HepG2 (cell line): ENCODE measurements at regions not wholly inside any gene's neighbourhood (a gene's known extent, or its start where the extent isn't known, plus 50 kb on each side); places are given as distances from the start of the nearest gene placed in this dataset.

Experiments used
- ATAC-seq: fragments of 200-7000 bp; cut with Tn5 transposase; 3 replicates; pipeline ENCODE4 v1.9.1; 2020; ENCODE audit warnings: mild to moderate bottlenecking, moderate library complexity
- BruUV-seq: library from RNA; stranded (reverse); fragments of 400-500 nt; replicated peaks from 2 replicates; lab custom pipeline; 2021; lab: Mats Ljungman, UMichigan
- CTCF ChIA-PET: fragments of 300-600 bp; formaldehyde crosslinking; extraction: SDS; loops from one replicate; lab custom pipeline; 2021; ENCODE audit warnings: low total read pairs, inconsistent platforms, low intra/inter-chr PET ratio; lab: Yijun Ruan, JAX
- POLR2A ChIA-PET: fragments of 350-600 bp; sonication (Branson Sonifier 250); formaldehyde crosslinking; loops from one replicate; lab custom pipeline; 2020; ENCODE audit warnings: antibody characterized with exemption, inconsistent platforms; lab: Yijun Ruan, JAX
- DNase-seq: peaks from one replicate; pipeline ENCODE4 v3.0.0-alpha.2; 2015; ENCODE audit warnings: low spot score
- FAIRE-seq: peaks from 3 replicates; lab custom pipeline; 2011; peaks lifted over from hg19 to GRCh38; lab: Jason Lieb, UNC
- H2AFZ ChIP-seq: one replicate; pipeline ENCODE4 v1.6.1; 2011; ENCODE audit warnings: low read length, inconsistent platforms
- H3K27ac ChIP-seq: fragments of 300-600 bp; 3 replicates; pipeline ENCODE4 v1.8.0; 2011; ENCODE audit warnings: mixed run types, mild to moderate bottlenecking, mixed read lengths, low read length, inconsistent platforms; ENCODE audit not compliant: insufficient read depth; ENCODE audit errors: extremely low read length
- H3K27me3 ChIP-seq, 2 experiments: fragments of 200-600 bp in 1 of 2; 2 replicates in 1 of 2; 3 replicates in 1 of 2; pipeline versions ENCODE4 v1.6.0 to v1.8.0; 2011; ENCODE audit warnings: low read length in 2 of 2, mild to moderate bottlenecking in 2 of 2, moderate library complexity in 2 of 2, inconsistent platforms in 1 of 2; ENCODE audit not compliant: insufficient read depth in 2 of 2, control insufficient read depth in 1 of 2
- H3K36me3 ChIP-seq, 2 experiments: fragments of 200-600 bp in 1 of 2; replicated peaks in 1 of 2; 2 replicates in 1 of 2; 3 replicates in 1 of 2; pipeline versions ENCODE4 v1.5.1 to v1.8.0; 2011; ENCODE audit warnings: low read length in 2 of 2, inconsistent platforms in 1 of 2; ENCODE audit not compliant: insufficient read depth in 2 of 2, control insufficient read depth in 1 of 2
- H3K4me1 ChIP-seq: 2 replicates; pipeline ENCODE4 v1.5.1; 2012; ENCODE audit warnings: low read length, inconsistent platforms; ENCODE audit not compliant: insufficient read depth
- H3K4me2 ChIP-seq: 2 replicates; pipeline ENCODE4 v1.6.0; 2011; ENCODE audit warnings: low read depth, low read length, inconsistent platforms
- H3K4me3 ChIP-seq, 3 experiments: fragments of 200-600 bp in 1 of 3; sonication (generic), shearing (Covaris generic) in 1 of 3; replicated peaks in 1 of 3; 2 replicates each; pipeline ENCODE4 v1.5.1; 2011 to 2016; ENCODE audit warnings: low read length in 3 of 3, inconsistent platforms in 2 of 3, low read depth in 2 of 3, mild to moderate bottlenecking in 2 of 3, control low read depth in 1 of 3, mixed read lengths in 1 of 3; ENCODE audit not compliant: insufficient read depth in 1 of 3
- H3K79me2 ChIP-seq: one replicate; pipeline ENCODE4 v1.6.1; 2011; ENCODE audit warnings: low read length, inconsistent platforms; ENCODE audit not compliant: insufficient read depth
- H3K9ac ChIP-seq: 2 replicates; pipeline ENCODE4 v1.6.0; 2011; ENCODE audit warnings: mild to moderate bottlenecking, low read depth, low read length, inconsistent platforms; ENCODE audit not compliant: insufficient read depth
- H3K9me3 ChIP-seq: 2 replicates; pipeline ENCODE4 v1.5.1; 2012; ENCODE audit warnings: mild to moderate bottlenecking, low read length
- H4K20me1 ChIP-seq: 2 replicates; pipeline ENCODE4 v1.6.0; 2011; ENCODE audit warnings: inconsistent platforms, mild to moderate bottlenecking, low read length, moderate library complexity; ENCODE audit not compliant: insufficient read depth
- BCL6 ChIP-seq: IDR thresholded peaks from 2 replicates; pipeline ENCODE4 v1.6.1; 2016; ENCODE audit warnings: missing genetic modification reagents, missing compliant biosample characterization
- BRCA1 ChIP-seq: sonication (generic); formaldehyde crosslinking; IDR thresholded peaks from 2 replicates; pipeline ENCODE4 v1.4.0; 2020; ENCODE audit warnings: missing genetic modification reagents
- CBX2 ChIP-seq, 2 experiments: fragments of 200-600 bp in 1 of 2; sonication (generic); formaldehyde crosslinking in 1 of 2; IDR thresholded peaks; 2 replicates each; pipeline versions ENCODE4 v1.7.0 to v1.8.1; 2018 to 2022; ENCODE audit warnings: low read depth in 2 of 2, low read length in 1 of 2, mild to moderate bottlenecking in 1 of 2, missing genetic modification reagents in 1 of 2
- DPF2 ChIP-seq: sonication (generic); formaldehyde crosslinking; IDR thresholded peaks from 2 replicates; pipeline ENCODE4 v1.4.0; 2020; ENCODE audit warnings: mild to moderate bottlenecking, low read depth, missing genetic modification reagents, borderline replicate concordance
- KLF16 ChIP-seq, 2 experiments: sonication (generic) in 1 of 2; formaldehyde crosslinking in 1 of 2; IDR thresholded peaks; 2 replicates each; pipeline versions ENCODE4 v1.6.1 to v1.8.0; 2016 to 2023; ENCODE audit warnings: missing genetic modification reagents in 2 of 2, missing compliant biosample characterization in 1 of 2
- MEF2D ChIP-seq: sonication (generic); formaldehyde crosslinking; IDR thresholded peaks from 2 replicates; pipeline ENCODE4 v1.5.1; 2020; ENCODE audit warnings: mild to moderate bottlenecking, missing genetic modification reagents
- MYNN ChIP-seq: sonication (generic); formaldehyde crosslinking; IDR thresholded peaks from 2 replicates; pipeline ENCODE4 v1.4.0; 2020; ENCODE audit warnings: mild to moderate bottlenecking, low read depth, missing genetic modification reagents
- RBAK ChIP-seq: sonication (generic); formaldehyde crosslinking; IDR thresholded peaks from 2 replicates; pipeline ENCODE4 v1.5.1; 2020; ENCODE audit warnings: mild to moderate bottlenecking, missing genetic modification reagents
- STAG1 ChIP-seq: sonication (generic); formaldehyde crosslinking; IDR thresholded peaks from 2 replicates; pipeline ENCODE4 v1.4.0; 2020; ENCODE audit warnings: missing genetic modification reagents
- TBL1XR1 ChIP-seq: fragments of 150-350 bp; IDR thresholded peaks from 2 replicates; pipeline ENCODE4 v1.6.1; 2014; ENCODE audit warnings: borderline replicate concordance, low read length; ENCODE audit not compliant: partially characterized antibody
- TGIF2 ChIP-seq: IDR thresholded peaks from 2 replicates; pipeline ENCODE4 v1.6.1; 2016; ENCODE audit warnings: control low read depth, missing compliant biosample characterization
- YEATS4 ChIP-seq: sonication (generic); formaldehyde crosslinking; IDR thresholded peaks from 2 replicates; pipeline ENCODE4 v1.4.0; 2020; ENCODE audit warnings: missing genetic modification reagents, borderline replicate concordance
- ZNF331 ChIP-seq: sonication (generic); formaldehyde crosslinking; IDR thresholded peaks from 2 replicates; pipeline ENCODE4 v1.4.0; 2020; ENCODE audit warnings: missing genetic modification reagents
- ZNF713 ChIP-seq: sonication (generic); formaldehyde crosslinking; IDR thresholded peaks from 2 replicates; pipeline ENCODE4 v1.4.0; 2020; ENCODE audit warnings: mild to moderate bottlenecking, missing genetic modification reagents
- WGBS: methylation state at CpG from one replicate; pipeline ENCODE4 v1.1.6; 2017; ENCODE audit warnings: low lambda C conversion rate; 5-methylcytosine and 5-hydroxymethylcytosine counted together
- in situ Hi-C: cut with HindIII; loops from 2 replicates; pipeline ENCODE4 v1.10.0; 2017; ENCODE audit warnings: low pct_unique_long_range_greater_than_20kb; ENCODE audit not compliant: extremely low pct_ligation_motif_present
- intact Hi-C: fragments of 100-400 bp; cut with micrococcal nuclease; formaldehyde crosslinking; loops from one replicate; pipeline ENCODE4 v1.10.0; 2022; ENCODE audit not compliant: unreplicated experiment
- TF ChIP-seq, protein P1 (sequence below): sonication (generic); formaldehyde crosslinking; IDR thresholded peaks from 2 replicates; pipeline ENCODE4 v1.4.0; 2020; ENCODE audit warnings: missing genetic modification reagents
- TF ChIP-seq, protein P2 (sequence below): fragments of 450-650 bp; IDR thresholded peaks from 2 replicates; pipeline ENCODE4 v1.6.1; 2017
- TF ChIP-seq, protein P3 (sequence below): sonication (generic); formaldehyde crosslinking; IDR thresholded peaks from 2 replicates; pipeline ENCODE4 v1.8.1; 2023; ENCODE audit warnings: mild to moderate bottlenecking, moderate library complexity, missing genetic modification reagents

DNA sequence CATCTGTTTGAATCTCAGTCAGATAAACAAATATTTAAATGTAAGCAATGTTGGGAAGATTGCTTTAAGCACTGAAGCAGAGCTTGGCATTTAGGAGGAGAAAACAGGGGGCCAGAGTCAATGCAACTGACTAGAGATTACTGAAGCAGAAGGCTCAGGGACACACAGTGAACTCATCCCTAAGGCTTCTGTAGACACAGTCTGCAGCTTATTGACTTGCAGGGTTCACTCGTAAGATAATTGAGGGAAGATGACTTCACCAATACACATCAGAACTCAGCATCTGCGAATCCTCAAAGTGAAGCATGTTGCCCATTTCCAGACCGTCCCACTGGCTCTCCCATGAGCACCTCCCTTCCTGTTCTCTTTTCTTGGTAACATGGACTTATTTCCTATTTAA, 363.4 kb upstream of the PFKP start:
- no peaks in the 10 kb centered on the region; a peak in 1 of 5 replicates for H3K27me3 ChIP-seq
- WGBS, result 2% methylated on average over 2 of the region's 3 CpGs
- in situ Hi-C loops (no loop called here), intact Hi-C loops (no loop called here)
- DNase-seq (no peak), ATAC-seq (no peak), FAIRE-seq (no peak)
- no peaks in the 10 kb centered on the region for H4K20me1 ChIP-seq
- peaks cover 5% of the 10 kb centered on the region for H3K9me3 ChIP-seq
- POLR2A ChIA-PET, result no interaction called here
- no peaks in the 10 kb centered on the region for H3K36me3 ChIP-seq
- no peaks in the 10 kb centered on the region for H3K79me2 ChIP-seq
- H2AFZ ChIP-seq, result no peak overlapping the region
- BruUV-seq, result no TSS peak
- no peak overlapping the region for H3K4me3 ChIP-seq
- no peak overlapping the region for H3K27ac ChIP-seq
- CTCF ChIA-PET, result no interaction called here
- no peak overlapping the region for H3K4me2 ChIP-seq
- no peak for TF ChIP-seq YEATS4 (CRISPR knock-in tag)
- no peak for TF ChIP-seq KLF16 (CRISPR knock-in tag; IDR thresholded peaks at IDR 0.05)
- TF ChIP-seq CBX2 (IDR thresholded peaks at IDR 0.05; ENCODE audit: low read depth, low read length), result no peak
- no peak for TF ChIP-seq CBX2 (CRISPR knock-in tag; IDR thresholded peaks at IDR 0.05; ENCODE audit: low read depth)
- TF ChIP-seq, protein P1, sequence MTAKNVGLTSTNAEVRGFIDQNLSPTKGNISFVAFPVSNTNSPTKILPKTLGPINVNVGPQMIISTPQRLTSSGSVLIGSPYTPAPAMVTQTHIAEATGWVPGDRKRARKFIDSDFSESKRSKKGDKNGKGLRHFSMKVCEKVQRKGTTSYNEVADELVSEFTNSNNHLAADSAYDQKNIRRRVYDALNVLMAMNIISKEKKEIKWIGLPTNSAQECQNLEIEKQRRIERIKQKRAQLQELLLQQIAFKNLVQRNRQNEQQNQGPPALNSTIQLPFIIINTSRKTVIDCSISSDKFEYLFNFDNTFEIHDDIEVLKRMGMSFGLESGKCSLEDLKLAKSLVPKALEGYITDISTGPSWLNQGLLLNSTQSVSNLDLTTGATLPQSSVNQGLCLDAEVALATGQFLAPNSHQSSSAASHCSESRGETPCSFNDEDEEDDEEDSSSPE (CRISPR knock-in tag), result no peak
- no peak for TF ChIP-seq STAG1 (CRISPR knock-in tag)
- no peak for TF ChIP-seq BCL6
- TF ChIP-seq TGIF2, result no peak
- no peak for TF ChIP-seq ZNF331 (CRISPR knock-in tag)
- no peak for TF ChIP-seq BRCA1 (CRISPR knock-in tag)
- no peak for TF ChIP-seq ZNF713
- no peak for TF ChIP-seq TBL1XR1
- TF ChIP-seq RBAK (CRISPR knock-in tag), result no peak
- TF ChIP-seq MYNN (CRISPR knock-in tag), result no peak
- no peak for TF ChIP-seq MEF2D (CRISPR knock-in tag)
- TF ChIP-seq, protein P2, sequence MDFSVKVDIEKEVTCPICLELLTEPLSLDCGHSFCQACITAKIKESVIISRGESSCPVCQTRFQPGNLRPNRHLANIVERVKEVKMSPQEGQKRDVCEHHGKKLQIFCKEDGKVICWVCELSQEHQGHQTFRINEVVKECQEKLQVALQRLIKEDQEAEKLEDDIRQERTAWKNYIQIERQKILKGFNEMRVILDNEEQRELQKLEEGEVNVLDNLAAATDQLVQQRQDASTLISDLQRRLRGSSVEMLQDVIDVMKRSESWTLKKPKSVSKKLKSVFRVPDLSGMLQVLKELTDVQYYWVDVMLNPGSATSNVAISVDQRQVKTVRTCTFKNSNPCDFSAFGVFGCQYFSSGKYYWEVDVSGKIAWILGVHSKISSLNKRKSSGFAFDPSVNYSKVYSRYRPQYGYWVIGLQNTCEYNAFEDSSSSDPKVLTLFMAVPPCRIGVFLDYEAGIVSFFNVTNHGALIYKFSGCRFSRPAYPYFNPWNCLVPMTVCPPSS, result no peak
- no peak for TF ChIP-seq DPF2
- TF ChIP-seq, protein P3, sequence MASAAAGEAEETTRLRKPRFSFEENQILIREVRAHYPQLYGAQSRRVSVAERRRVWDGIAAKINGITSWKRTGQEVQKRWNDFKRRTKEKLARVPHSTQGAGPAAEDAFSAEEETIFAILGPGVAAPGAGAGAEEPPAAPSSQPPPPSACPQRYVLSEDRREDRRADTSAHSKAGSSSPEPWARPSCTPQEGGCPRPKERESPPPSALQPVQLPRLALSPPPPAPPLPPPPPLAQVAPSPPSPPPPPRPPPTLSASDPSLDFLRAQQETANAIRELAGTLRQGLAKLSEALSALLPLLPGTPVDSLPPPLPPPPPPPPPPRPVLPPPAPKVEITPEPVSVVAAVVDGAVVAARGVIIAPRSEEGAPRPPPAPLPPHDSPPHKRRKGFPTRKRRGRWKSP, result no peak
- no peaks in the 10 kb centered on the region for H3K4me1 ChIP-seq
- H3K9ac ChIP-seq, result no peak overlapping the region
